ENCODE measurements at regions not wholly inside any gene's neighbourhood (a gene's known extent, or its start where the extent isn't known, plus 50 kb on each side); places are given as distances from the start of the nearest gene placed in this dataset.

GRCh38 chr9:99678566-99678965, 143.1 kb upstream of the NR4A3 start:
- H3K4me3 ChIP-seq: no peak overlapping the region
- no peaks in the 10 kb centered on the region for H3K27me3 ChIP-seq
- no peaks in the 10 kb centered on the region for H3K4me1 ChIP-seq
- peaks cover 4% of the 10 kb centered on the region for H3K9me3 ChIP-seq (replicated peaks)
- H3K36me3 ChIP-seq: no peaks in the 10 kb centered on the region
- no peak for DNase-seq
- H3K27ac ChIP-seq: no peak overlapping the region

DNA sequence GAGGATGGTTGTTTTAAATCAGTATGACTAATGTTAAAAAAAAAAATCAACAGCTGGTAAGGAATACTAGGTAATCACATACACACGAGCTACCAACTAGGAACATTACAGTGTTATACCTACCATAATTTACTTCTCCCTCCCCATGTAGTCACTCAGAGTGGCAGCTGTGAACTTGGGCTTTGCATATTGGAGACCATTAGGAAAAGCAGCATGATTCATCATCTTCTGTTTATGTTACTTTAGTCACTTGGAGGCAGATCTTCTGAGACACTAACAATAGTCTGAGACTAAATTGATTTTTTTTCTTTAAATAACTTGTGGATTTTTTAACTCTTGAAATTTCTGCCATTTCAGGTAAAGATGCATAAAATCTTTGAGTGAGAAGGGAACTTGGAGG, 141.5 kb upstream of the NR4A3 start:
- H3K36me3 ChIP-seq: no peaks in the 10 kb centered on the region
- peaks cover 4% of the 10 kb centered on the region for H3K9me3 ChIP-seq (replicated peaks)
- H3K27me3 ChIP-seq: no peaks in the 10 kb centered on the region
- no peak for DNase-seq
- no peak overlapping the region for H3K27ac ChIP-seq
- no peaks in the 10 kb centered on the region for H3K4me1 ChIP-seq
- no peak overlapping the region for H3K4me3 ChIP-seq

GRCh38 chr9:99681113-99681512, 140.6 kb upstream of the NR4A3 start:
- Histone ChIP-seq H3K4me3 (no peak overlapping the region), H3K27ac (no peak overlapping the region), H3K4me1 (no peaks in the 10 kb centered on the region), H3K9me3 (replicated peaks) (no peaks in the 10 kb centered on the region; the same call in 1 of the 2 replicates), H3K36me3 (no peaks in the 10 kb centered on the region), H3K27me3 (no peaks in the 10 kb centered on the region)
- no peak for DNase-seq

DNA sequence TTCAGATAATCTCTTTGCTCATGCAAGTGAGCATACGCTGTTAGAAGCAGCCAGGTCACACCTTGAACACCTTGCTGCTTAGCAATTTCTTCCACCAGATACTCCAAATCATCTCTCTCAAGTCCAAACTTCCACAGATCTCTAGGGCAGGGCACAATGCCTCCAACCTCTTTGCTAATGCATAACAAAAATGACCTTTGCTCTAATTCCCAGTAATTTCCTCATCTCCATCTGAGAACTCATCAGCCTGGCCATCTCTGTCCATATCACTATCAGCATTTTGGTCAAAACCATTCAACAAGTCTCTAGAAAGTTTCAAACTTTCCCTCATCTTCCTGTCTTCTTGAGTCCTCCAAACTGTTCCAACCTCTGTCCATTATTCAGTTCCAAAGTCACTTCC, 139.3 kb upstream of the NR4A3 start:
- Histone ChIP-seq H3K4me1 (no peaks in the 10 kb centered on the region), H3K27ac (no peak overlapping the region), H3K4me3 (no peak overlapping the region), H3K36me3 (no peaks in the 10 kb centered on the region), H3K9me3 (replicated peaks) (no peaks in the 10 kb centered on the region), H3K27me3 (no peaks in the 10 kb centered on the region)
- DNase-seq: no peak

DNA sequence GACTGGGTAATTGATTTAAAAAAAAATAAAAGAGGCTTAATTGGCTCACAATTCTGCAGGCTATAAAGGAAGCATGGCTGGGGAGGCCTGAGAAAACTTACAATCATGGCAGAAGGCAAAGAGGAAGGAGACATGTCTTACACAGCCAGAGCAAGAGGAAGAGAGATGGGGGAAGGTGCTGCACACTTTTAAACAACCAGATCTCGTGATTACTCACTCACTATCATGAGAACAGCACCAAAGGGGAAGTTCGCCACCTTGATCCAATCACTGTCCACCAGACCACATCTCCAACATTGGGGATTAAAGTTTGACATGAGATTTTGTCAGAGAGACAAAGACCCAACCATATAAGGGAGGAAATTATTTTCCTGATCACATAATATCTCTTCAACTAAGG, 138.8 kb upstream of the NR4A3 start:
- Histone ChIP-seq H3K36me3 (no peaks in the 10 kb centered on the region), H3K4me3 (no peak overlapping the region), H3K27ac (no peak overlapping the region), H3K27me3 (no peaks in the 10 kb centered on the region), H3K4me1 (no peaks in the 10 kb centered on the region), H3K9me3 (replicated peaks) (no peaks in the 10 kb centered on the region)
- no peak for DNase-seq

- Histone ChIP-seq H3K27ac (no peak overlapping the region), H3K4me3 (no peak overlapping the region), H3K4me1 (no peaks in the 10 kb centered on the region), H3K9me3 (replicated peaks) (0 out of 2 replicates have a peak, but pooled peaks cover 2% of the 10 kb centered on the region), H3K27me3 (no peaks in the 10 kb centered on the region), H3K36me3 (no peaks in the 10 kb centered on the region)
- DNase-seq: peak in 1 of 2 experiments; percentile 7
These were observed 131.1 kb upstream of the NR4A3 start for GRCh38 chr9:99690573-99690972.

- Histone ChIP-seq H3K36me3 (no peaks in the 10 kb centered on the region), H3K4me1 (no peaks in the 10 kb centered on the region), H3K4me3 (no peak overlapping the region), H3K27me3 (no peaks in the 10 kb centered on the region), H3K9me3 (replicated peaks) (peaks cover 2% of the 10 kb centered on the region; the same call in 1 of the 2 replicates), H3K27ac (no peak overlapping the region)
- no peak for DNase-seq
These were observed 127.8 kb upstream of the NR4A3 start for GRCh38 chr9:99693888-99694287.

DNA sequence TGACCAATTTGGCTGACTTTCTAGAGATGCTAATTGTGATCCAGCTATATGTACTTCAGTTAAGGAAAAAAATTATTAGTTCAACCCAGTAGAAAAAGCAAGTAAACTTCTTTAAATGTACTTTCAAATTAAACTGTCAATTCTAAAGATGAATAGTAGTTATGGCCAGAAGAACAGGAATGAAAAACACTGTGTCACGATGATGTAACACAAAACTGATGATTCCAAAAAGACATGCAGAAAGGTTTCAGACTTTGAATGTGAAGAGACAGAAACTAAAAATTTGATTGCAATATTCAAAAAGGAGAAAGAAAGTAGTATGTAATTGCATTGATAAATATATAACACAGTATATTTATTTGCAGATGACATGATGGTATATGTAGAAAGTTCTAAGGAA, 127.3 kb upstream of the NR4A3 start:
- Histone ChIP-seq H3K9me3 (replicated peaks) (peaks cover 2% of the 10 kb centered on the region; the same call in 1 of the 2 replicates), H3K4me1 (no peaks in the 10 kb centered on the region), H3K4me3 (no peak overlapping the region), H3K27ac (no peak overlapping the region), H3K27me3 (no peaks in the 10 kb centered on the region), H3K36me3 (no peaks in the 10 kb centered on the region)
- no peak for DNase-seq

GRCh38 chr9:99699396-99699795, 122.3 kb upstream of the NR4A3 start:
- Histone ChIP-seq H3K4me3 (no peak overlapping the region), H3K9me3 (replicated peaks) (no peaks in the 10 kb centered on the region; the same call in 1 of the 2 replicates), H3K27ac (no peak overlapping the region), H3K4me1 (no peaks in the 10 kb centered on the region), H3K36me3 (no peaks in the 10 kb centered on the region), H3K27me3 (peaks cover 5% of the 10 kb centered on the region; the same call in 1 of the 2 replicates)
- no peak for DNase-seq

- H3K36me3 ChIP-seq: no peaks in the 10 kb centered on the region
- DNase-seq: no peak
- H3K9me3 ChIP-seq (replicated peaks): no peaks in the 10 kb centered on the region
- no peaks in the 10 kb centered on the region for H3K27me3 ChIP-seq
- H3K4me1 ChIP-seq: no peaks in the 10 kb centered on the region
- no peak overlapping the region for H3K27ac ChIP-seq
- H3K4me3 ChIP-seq: no peak overlapping the region
These were observed 109.5 kb upstream of the NR4A3 start for GRCh38 chr9:99712214-99712613.

DNA sequence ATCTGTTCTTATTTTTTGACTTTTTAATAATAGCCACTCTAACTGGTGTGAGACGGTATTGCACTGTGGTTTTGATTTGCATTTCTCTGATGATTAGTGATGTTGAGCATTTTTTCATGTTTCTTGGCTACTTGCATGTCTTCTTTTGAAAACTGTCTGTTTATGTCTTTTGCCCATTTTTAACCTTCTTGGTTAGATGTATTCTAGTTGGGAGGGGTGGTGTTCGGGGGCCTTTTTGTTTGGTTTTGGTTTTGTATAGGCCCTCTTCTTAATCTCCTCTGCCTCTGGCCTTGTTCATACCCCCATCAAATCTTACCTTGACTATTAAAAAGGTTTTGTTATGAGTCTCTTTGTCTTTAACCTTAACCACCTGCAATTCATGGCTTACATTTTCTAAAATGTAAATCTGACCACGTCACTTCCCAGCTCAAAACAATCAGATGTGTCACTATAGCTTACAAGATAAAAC, 107.8 kb upstream of the NR4A3 start:
- Histone ChIP-seq H3K27me3 (no peaks in the 10 kb centered on the region), H3K27ac (no peak overlapping the region), H3K36me3 (no peaks in the 10 kb centered on the region), H3K4me3 (no peak overlapping the region), H3K9me3 (replicated peaks) (no peaks in the 10 kb centered on the region), H3K4me1 (no peaks in the 10 kb centered on the region)
- DNase-seq: no peak

DNA sequence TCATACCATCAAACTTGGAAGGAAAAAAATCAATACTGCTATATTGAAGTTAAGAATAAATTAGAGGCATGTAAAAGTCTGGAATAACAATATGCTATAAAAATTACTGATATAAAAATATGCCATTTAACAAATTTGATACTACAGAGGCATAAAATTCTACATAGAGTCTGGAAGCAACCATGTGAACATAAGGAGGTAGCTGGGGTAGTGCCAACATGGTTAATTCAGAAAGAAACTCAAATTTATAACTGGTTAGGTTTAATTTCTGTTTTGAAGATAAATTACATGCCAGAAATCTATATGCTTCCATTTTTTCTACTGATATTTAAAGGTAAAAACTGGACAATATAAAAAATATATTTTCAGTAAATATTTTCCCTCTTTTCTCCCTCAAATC, 103.1 kb upstream of the NR4A3 start:
- Histone ChIP-seq H3K27ac (no peak overlapping the region), H3K36me3 (no peaks in the 10 kb centered on the region), H3K4me3 (no peak overlapping the region), H3K9me3 (replicated peaks) (no peaks in the 10 kb centered on the region; the same call in 1 of the 2 replicates), H3K4me1 (no peaks in the 10 kb centered on the region), H3K27me3 (0 out of 2 replicates have a peak, but pooled peaks cover 2% of the 10 kb centered on the region)
- DNase-seq: no peak

- Histone ChIP-seq H3K4me3 (no peak overlapping the region), H3K36me3 (no peaks in the 10 kb centered on the region), H3K4me1 (no peaks in the 10 kb centered on the region), H3K27ac (no peak overlapping the region), H3K27me3 (0 out of 2 replicates have a peak, but pooled peaks cover 2% of the 10 kb centered on the region), H3K9me3 (replicated peaks) (no peaks in the 10 kb centered on the region; the same call in 1 of the 2 replicates)
- DNase-seq: no peak
These were observed 101.1 kb upstream of the NR4A3 start for GRCh38 chr9:99720455-99721050.

DNA sequence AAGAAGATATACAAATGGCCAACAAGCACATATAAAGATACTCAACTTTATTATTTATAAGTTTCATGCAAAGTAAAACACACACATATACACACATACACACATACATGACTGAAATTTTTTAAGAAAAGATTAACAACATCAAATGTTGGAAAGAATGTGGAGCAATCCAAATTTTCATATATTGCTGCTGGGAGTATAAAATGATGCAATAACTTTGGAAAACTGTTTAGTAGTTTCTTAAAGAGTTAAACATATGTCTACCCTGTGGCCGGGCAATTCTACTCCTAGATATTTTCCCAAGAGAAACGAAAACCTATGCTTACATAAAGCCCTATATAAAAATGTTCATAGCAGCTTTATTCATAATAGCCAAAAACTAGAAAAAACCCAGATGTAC, 99.8 kb upstream of the NR4A3 start:
- Histone ChIP-seq H3K4me1 (peaks cover 1% of the 10 kb centered on the region; the same call in 1 of the 2 replicates), H3K9me3 (replicated peaks) (no peaks in the 10 kb centered on the region; the same call in 1 of the 2 replicates), H3K27me3 (0 out of 2 replicates have a peak, but pooled peaks cover 2% of the 10 kb centered on the region), H3K36me3 (no peaks in the 10 kb centered on the region), H3K27ac (no peak overlapping the region), H3K4me3 (no peak overlapping the region)
- DNase-seq: no peak

- no peak overlapping the region for H3K27ac ChIP-seq
- no peak overlapping the region for H3K4me3 ChIP-seq
- DNase-seq: no peak
- peaks cover 3% of the 10 kb centered on the region; the same call in 1 of the 2 replicates for H3K4me1 ChIP-seq
- no peaks in the 10 kb centered on the region; the same call in 1 of the 2 replicates for H3K9me3 ChIP-seq (replicated peaks)
- no peaks in the 10 kb centered on the region for H3K36me3 ChIP-seq
- H3K27me3 ChIP-seq: 0 out of 2 replicates have a peak, but pooled peaks cover 2% of the 10 kb centered on the region
These were observed 98.8 kb upstream of the NR4A3 start for GRCh38 chr9:99722877-99723276.

DNA sequence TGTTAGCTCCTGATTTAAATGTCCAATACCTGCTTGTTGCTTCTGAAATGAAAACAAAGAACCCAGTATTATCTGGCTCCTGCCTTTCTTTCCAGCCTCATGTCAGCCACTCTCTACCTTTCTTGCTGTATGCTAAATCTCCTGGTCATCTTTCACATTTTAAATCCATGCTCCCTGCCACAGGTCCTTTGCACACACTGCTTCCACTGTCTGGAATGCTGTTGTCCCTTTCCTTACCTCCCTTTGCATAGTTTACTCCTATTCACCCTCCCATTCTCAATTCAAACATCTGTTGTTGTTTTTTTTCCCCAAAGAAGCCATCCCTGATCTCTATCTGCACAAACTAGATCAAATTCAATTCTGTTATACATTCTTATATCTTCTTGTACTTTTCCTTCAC, 97.0 kb upstream of the NR4A3 start:
- DNase-seq: no peak
- no peaks in the 10 kb centered on the region for H3K36me3 ChIP-seq
- no peak overlapping the region for H3K27ac ChIP-seq
- peaks cover 3% of the 10 kb centered on the region; the same call in 1 of the 2 replicates for H3K4me1 ChIP-seq
- H3K27me3 ChIP-seq: 0 out of 2 replicates have a peak, but pooled peaks cover 2% of the 10 kb centered on the region
- H3K4me3 ChIP-seq: no peak overlapping the region
- H3K9me3 ChIP-seq (replicated peaks): no peaks in the 10 kb centered on the region; the same call in 1 of the 2 replicates
